ENCODE measurements at regions not wholly inside any gene's neighbourhood (a gene's known extent, or its start where the extent isn't known, plus 50 kb on each side); places are given as distances from the start of the nearest gene placed in this dataset.

DNA sequence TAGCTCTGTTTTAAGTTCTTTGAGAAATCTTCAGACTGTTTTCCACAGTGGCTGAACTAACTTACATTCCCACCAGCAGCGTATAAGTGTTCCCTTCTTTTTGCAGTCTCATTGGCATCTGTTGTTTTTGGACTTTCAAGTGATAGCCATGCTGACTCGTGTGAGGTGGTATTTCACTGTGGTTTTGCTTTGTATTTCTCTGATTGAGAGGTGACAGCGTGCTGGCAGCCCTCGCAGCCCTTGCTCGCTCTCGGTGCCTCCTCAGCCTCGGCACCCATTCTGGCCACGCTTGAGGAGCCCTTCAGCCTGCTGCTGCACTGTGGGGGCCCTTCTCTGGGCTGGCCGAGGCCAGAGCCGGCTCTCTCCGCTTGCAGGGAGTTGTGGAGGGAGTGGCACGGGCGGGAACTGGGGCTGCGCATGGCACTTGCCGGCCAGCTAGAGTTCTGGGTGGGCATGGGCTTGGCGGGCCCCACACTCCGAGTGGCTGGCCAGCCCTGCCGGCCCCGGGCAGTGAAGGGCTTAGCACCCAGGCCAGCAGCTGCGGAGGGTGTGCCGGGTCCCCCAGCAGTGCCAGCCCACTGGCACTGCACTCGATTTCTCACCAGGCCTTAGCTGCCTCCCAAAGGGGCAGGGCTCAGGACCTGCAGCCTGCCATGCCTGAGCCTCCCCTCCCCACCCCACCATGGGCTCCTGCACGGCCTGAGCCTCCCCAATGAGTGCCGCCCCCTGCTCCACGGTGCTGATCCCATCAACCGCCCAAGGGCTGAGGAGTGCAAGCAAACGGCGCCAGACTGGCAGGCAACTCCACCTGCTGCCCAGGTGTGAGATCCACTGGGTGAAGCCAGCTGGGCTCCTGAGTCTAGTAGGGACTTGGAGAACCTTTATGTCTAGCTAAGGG lies 151.8 kb downstream of the IRS1 start:
- no peaks in the 10 kb centered on the region for H3K9me3 ChIP-seq (ENCODE audit: low read depth)
- H3K27ac ChIP-seq: no peak overlapping the region

DNA sequence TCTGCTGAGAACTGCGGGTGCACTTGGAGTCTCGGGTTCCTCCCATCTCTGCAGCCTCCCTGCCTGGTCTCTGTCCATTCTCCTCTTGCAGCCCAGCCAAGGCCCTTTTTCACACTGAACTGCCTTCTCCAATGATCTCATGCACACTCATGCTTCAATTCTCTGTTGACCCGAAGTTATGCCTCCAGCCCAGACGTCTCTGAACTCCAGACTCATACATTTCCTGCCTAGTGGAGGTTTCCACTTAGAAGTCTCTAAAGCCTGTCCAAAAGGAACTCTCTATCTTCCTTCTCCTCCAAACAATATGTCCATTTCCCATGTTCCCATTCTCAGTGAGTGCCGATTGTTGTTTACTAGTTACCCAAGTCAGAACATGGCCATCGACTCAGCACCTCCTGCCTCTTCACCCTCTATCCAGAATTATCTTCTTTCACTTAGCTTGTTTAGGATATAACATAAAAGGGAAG lies 155.2 kb downstream of the IRS1 start:
- Histone ChIP-seq H3K27ac (no peak overlapping the region), H3K4me1 (ENCODE audit: low read depth) (peaks cover 24% of the 10 kb centered on the region), H3K36me3 (no peaks in the 10 kb centered on the region), H3K9me3 (ENCODE audit: low read depth) (no peaks in the 10 kb centered on the region), H3K27me3 (no peaks in the 10 kb centered on the region), H3K4me3 (no peak overlapping the region)
- TF ChIP-seq, protein P1, sequence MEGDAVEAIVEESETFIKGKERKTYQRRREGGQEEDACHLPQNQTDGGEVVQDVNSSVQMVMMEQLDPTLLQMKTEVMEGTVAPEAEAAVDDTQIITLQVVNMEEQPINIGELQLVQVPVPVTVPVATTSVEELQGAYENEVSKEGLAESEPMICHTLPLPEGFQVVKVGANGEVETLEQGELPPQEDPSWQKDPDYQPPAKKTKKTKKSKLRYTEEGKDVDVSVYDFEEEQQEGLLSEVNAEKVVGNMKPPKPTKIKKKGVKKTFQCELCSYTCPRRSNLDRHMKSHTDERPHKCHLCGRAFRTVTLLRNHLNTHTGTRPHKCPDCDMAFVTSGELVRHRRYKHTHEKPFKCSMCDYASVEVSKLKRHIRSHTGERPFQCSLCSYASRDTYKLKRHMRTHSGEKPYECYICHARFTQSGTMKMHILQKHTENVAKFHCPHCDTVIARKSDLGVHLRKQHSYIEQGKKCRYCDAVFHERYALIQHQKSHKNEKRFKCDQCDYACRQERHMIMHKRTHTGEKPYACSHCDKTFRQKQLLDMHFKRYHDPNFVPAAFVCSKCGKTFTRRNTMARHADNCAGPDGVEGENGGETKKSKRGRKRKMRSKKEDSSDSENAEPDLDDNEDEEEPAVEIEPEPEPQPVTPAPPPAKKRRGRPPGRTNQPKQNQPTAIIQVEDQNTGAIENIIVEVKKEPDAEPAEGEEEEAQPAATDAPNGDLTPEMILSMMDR (IDR thresholded peaks at IDR 0.05; ENCODE audit: low read depth, low read length): no peak
- peak in 1 of 2 donors; percentile 71 for DNase-seq (ENCODE audit: low read depth in 1 of 2, low spot score in 1 of 2)

More for the DNA sequence above, 151.8 kb downstream of the IRS1 start:
- Histone ChIP-seq H3K27me3 (no peaks in the 10 kb centered on the region), H3K4me1 (ENCODE audit: low read depth) (peaks cover 23% of the 10 kb centered on the region), H3K36me3 (no peaks in the 10 kb centered on the region), H3K4me3 (no peak overlapping the region)
- TF ChIP-seq, protein P1 (IDR thresholded peaks at IDR 0.05; ENCODE audit: low read depth, low read length): no peak
- no peak for DNase-seq (ENCODE audit: low read depth in 1 of 2, low spot score in 1 of 2)

DNA sequence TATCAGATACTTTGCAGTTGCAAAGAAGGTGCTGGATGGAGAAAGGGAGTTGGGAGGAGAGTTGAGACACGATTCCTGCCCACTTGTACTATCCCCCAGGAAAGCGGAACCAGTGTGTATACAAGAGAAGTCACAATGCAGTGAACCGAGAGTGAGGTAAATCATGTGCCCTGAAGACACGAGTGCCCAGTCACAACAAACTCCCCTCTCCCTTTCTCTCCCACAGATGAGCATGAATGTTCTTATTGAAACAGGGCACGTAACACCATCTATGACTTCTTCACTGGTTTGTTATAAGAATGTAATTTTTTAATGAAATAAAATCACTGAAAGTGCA lies 155.7 kb downstream of the IRS1 start:
- H3K27ac ChIP-seq: no peak overlapping the region
- no peaks in the 10 kb centered on the region for H3K27me3 ChIP-seq
- no peaks in the 10 kb centered on the region for H3K36me3 ChIP-seq
- H3K9me3 ChIP-seq (ENCODE audit: low read depth): no peaks in the 10 kb centered on the region
- H3K4me3 ChIP-seq: no peak overlapping the region
- no peak for DNase-seq (ENCODE audit: low read depth in 1 of 2, low spot score in 1 of 2)
- peaks cover 24% of the 10 kb centered on the region for H3K4me1 ChIP-seq (ENCODE audit: low read depth)
- TF ChIP-seq, protein P1 (IDR thresholded peaks at IDR 0.05; ENCODE audit: low read depth, low read length): no peak

DNA sequence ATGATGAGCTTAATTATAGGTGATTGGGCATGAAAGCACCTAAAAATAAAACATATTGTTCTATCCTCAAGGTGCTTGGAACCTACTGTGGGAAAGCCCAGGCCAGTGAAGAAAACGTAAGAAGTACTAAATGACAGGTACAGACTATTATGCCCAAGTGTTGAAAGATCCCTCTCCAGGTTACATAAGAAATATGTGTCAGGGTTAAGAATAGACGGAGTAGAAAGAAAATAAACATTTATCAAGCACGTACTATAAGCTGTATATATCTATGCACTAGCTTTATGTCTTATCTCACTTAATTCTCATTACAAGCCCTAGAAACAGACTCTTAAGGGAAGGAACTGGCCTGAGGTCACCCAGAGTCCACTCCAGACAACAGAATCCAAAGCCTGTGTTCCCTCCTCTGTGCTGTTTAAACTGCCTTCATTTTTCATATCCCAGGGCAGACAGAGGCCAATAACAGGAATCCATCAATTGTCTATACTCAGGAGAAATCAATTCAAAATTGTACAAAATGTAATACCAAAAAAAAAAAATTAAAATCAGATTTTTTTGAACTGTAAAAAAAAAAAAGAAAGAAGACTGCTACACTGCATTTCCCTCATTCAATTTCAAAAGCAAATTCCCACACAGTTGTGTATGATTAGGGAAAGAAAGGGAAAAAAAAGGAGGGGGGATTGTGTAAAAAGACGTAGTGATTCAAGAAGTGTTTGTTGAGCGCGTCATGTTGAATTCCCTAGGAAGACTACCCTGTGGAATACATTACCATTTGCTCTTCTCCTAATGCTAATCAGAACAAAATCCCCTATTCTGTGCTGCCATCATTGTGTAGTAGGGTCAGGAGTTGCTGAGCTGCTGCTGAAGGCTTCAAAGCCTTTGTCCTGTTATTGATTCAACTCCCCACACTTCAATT lies 156.3 kb downstream of the IRS1 start:
- Histone ChIP-seq H3K27ac (no peak overlapping the region), H3K9me3 (ENCODE audit: low read depth) (no peaks in the 10 kb centered on the region), H3K36me3 (no peaks in the 10 kb centered on the region), H3K4me1 (ENCODE audit: low read depth) (peaks cover 24% of the 10 kb centered on the region), H3K27me3 (no peaks in the 10 kb centered on the region), H3K4me3 (no peak overlapping the region)
- TF ChIP-seq, protein P1 (IDR thresholded peaks at IDR 0.05; ENCODE audit: low read depth, low read length): no peak
- peak in 1 of 2 donors; percentile 77 for DNase-seq (ENCODE audit: low read depth in 1 of 2, low spot score in 1 of 2)

DNA sequence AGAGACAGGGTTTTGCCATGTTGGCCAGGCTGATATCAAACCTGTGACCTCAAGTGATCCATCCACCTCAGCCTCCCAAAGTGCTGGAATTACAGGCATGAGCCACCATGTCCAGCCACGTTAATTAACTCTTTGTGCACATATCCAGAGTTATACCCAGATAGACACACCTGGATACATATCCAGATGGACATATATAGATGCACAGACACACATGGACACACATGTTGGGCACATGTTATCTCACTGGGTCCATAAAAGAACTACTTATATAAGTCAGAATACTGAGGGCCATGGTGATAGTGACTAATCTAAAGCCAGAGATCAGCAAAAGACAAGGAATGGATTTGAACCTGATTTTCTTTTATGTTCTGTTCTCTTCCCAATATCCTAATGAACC lies 158.6 kb downstream of the IRS1 start:
- Histone ChIP-seq H3K4me1 (ENCODE audit: low read depth) (peaks cover 24% of the 10 kb centered on the region), H3K4me3 (no peak overlapping the region), H3K9me3 (ENCODE audit: low read depth) (no peaks in the 10 kb centered on the region), H3K36me3 (no peaks in the 10 kb centered on the region), H3K27me3 (no peaks in the 10 kb centered on the region), H3K27ac (no peak overlapping the region)
- TF ChIP-seq, protein P1 (IDR thresholded peaks at IDR 0.05; ENCODE audit: low read depth, low read length): no peak
- DNase-seq (ENCODE audit: low read depth in 1 of 2, low spot score in 1 of 2): no peak

Data from cardiac muscle cell (in vitro differentiated cells and primary cell).